Ovary (tissue), 3 donors: ENCODE measurements at regions not wholly inside any gene's neighbourhood (a gene's known extent, or its start where the extent isn't known, plus 50 kb on each side); places are given as distances from the start of the nearest gene placed in this dataset.

ENCODE experiments used
- CTCF ChIP-seq, 3 donors: fragments of 450-650 bp in 2 of 3; fragments of 200-600 bp in 1 of 3; IDR thresholded peaks; one replicate each; pipeline versions ENCODE4 v1.5.1 to v1.8.0; 2016 to 2022; ENCODE audit warnings: antibody characterized with exemption in 3 of 3, mild to moderate bottlenecking in 1 of 3
- EP300 ChIP-seq: sonication (generic); formaldehyde crosslinking; IDR thresholded peaks from one replicate; pipeline ENCODE4 v1.6.1; 2017; ENCODE audit warnings: antibody characterized with exemption
- POLR2A ChIP-seq: fragments of 450-650 bp; IDR thresholded peaks from one replicate; pipeline ENCODE4 v1.6.1; 2017; ENCODE audit warnings: antibody characterized with exemption, mild to moderate bottlenecking, moderate library complexity
- donor health status: DM: no; HTN: no; CAD: no.

- no peak for TF ChIP-seq CTCF (IDR thresholded peaks at IDR 0.05)
- no peak for TF ChIP-seq POLR2A
- no peak for TF ChIP-seq EP300
These were observed 398.5 kb downstream of the CDH2 start for GRCh38 chr18:27778441-27778840.
